BJ (cell line): ENCODE measurements at regions not wholly inside any gene's neighbourhood (a gene's known extent, or its start where the extent isn't known, plus 50 kb on each side); places are given as distances from the start of the nearest gene placed in this dataset.

Experiments
- CTCF ChIA-PET: fragments of 350-600 bp; formaldehyde crosslinking; extraction: SDS; loops from one replicate; lab custom pipeline; 2021; ENCODE audit warnings: antibody characterized with exemption, inconsistent platforms; lab: Yijun Ruan, JAX
- POLR2A ChIA-PET: fragments of 300-600 bp; sonication (Branson Sonifier 250); formaldehyde crosslinking; extraction: SDS; loops from one replicate; lab custom pipeline; 2021; ENCODE audit warnings: antibody characterized with exemption; lab: Charles Lee
- DNase-seq: peaks from one replicate; pipeline ENCODE4 v3.0.0-alpha.2; 2011; ENCODE audit warnings: low read depth
- H3K27me3 ChIP-seq: 2 replicates; pipeline ENCODE4 v1.6.0; 2011; ENCODE audit warnings: low read length; ENCODE audit not compliant: control insufficient read depth, insufficient read depth
- H3K36me3 ChIP-seq: 2 replicates; pipeline ENCODE4 v1.5.1; 2011; ENCODE audit warnings: low read length; ENCODE audit not compliant: control insufficient read depth, insufficient read depth
- H3K4me3 ChIP-seq: 2 replicates; pipeline ENCODE4 v1.5.1; 2011; ENCODE audit warnings: low read depth, mild to moderate bottlenecking, control low read depth, low read length
- CTCF ChIP-seq: IDR thresholded peaks from 2 replicates; pipeline ENCODE4 v1.5.1; 2011; ENCODE audit warnings: low read depth, mild to moderate bottlenecking, control low read depth, inconsistent platforms, low read length, moderate library complexity; ENCODE audit not compliant: insufficient read depth

DNA sequence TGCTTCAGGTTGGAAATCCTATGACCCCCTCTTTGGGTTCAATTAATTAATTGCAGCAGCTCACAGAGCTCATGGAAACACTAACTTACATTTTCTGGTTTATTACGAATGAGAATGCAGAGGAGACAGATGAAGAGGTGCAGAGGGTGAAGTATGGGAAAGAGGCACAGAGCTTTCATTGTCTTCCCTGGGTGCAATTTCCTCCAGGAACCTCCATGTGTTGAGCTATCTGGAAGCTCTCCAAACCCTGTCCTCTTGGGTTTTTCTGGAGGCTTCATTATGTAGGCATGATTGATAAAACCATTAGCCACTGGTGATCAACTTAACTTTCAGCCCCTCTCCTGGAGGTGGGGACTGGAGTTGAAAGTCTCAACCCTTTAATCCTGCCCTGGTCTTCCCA is 133.0 kb upstream of the AUTS2 start:
- Histone ChIP-seq H3K27me3 (no peaks in the 10 kb centered on the region), H3K36me3 (no peaks in the 10 kb centered on the region), H3K4me3 (no peak overlapping the region)
- ChIA-PET POLR2A (interaction anchor here (0.6 kb wide), 1 partner anchor 10 kb away, joined by 12 read pairs; no protein-coding TSS in a partner anchor), CTCF (no interaction called here)
- TF ChIP-seq CTCF, result no peak
- no peak for DNase-seq

- no peak overlapping the region for H3K4me3 ChIP-seq
- no peaks in the 10 kb centered on the region for H3K36me3 ChIP-seq
- no peaks in the 10 kb centered on the region for H3K27me3 ChIP-seq
- ChIA-PET POLR2A (no interaction called here), CTCF (no interaction called here)
- TF ChIP-seq CTCF, result no peak
- DNase-seq, result no peak
Measured at GRCh38 chr7:69467826-69468225, 130.4 kb upstream of the AUTS2 start.

- H3K36me3 ChIP-seq, result no peaks in the 10 kb centered on the region
- no peak for DNase-seq
- no peak overlapping the region for H3K4me3 ChIP-seq
- POLR2A ChIA-PET, result no interaction called here
- H3K27me3 ChIP-seq, result no peaks in the 10 kb centered on the region
- CTCF ChIA-PET, result no interaction called here
- TF ChIP-seq CTCF, result no peak
Measured at GRCh38 chr7:69476416-69476815, 121.9 kb upstream of the AUTS2 start.

DNA sequence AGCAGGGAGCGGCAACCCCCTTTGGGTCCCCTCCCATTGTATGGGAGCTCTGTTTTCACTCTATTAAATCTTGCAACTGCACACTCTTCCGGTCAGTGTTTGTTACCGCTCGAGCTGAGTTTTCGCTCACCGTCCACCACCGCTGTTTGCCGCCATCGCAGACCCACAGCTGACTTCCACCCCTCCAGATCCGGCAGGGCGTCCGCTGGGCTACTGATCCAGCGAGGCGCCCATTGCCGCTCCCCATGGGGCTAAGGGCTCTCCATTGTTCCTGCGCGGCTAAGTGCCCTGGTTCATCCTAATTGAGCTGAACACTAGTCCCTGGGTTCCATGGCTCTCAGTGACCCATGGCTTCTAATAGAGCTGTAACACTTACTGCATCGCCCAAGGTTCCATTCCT is 115.6 kb upstream of the AUTS2 start:
- no peak for DNase-seq
- Histone ChIP-seq H3K27me3 (no peaks in the 10 kb centered on the region), H3K4me3 (no peak overlapping the region), H3K36me3 (no peaks in the 10 kb centered on the region)
- no peak for TF ChIP-seq CTCF
- CTCF ChIA-PET, result no interaction called here
- POLR2A ChIA-PET, result no interaction called here

GRCh38 chr7:69489533-69489932 is 108.7 kb upstream of the AUTS2 start:
- DNase-seq, result no peak
- POLR2A ChIA-PET, result no interaction called here
- no peak for TF ChIP-seq CTCF
- CTCF ChIA-PET, result no interaction called here
- H3K36me3 ChIP-seq, result no peaks in the 10 kb centered on the region
- no peak overlapping the region for H3K4me3 ChIP-seq
- no peaks in the 10 kb centered on the region for H3K27me3 ChIP-seq
